Gastrocnemius medialis (tissue), 4 donors: ENCODE measurements at regions not wholly inside any gene's neighbourhood (a gene's known extent, or its start where the extent isn't known, plus 50 kb on each side); places are given as distances from the start of the nearest gene placed in this dataset.

Experiments
- POLR2A ChIP-seq, 2 donors: fragments of 450-650 bp; IDR thresholded peaks; one replicate each; pipeline ENCODE4 v1.6.1; 2017; ENCODE audit warnings: antibody characterized with exemption in 2 of 2, mild to moderate bottlenecking in 2 of 2, moderate library complexity in 2 of 2
- TF ChIP-seq, protein P1 (sequence below), 5 experiments: fragments of 450-650 bp in 3 of 5; fragments of 200-600 bp in 2 of 5; sonication (generic) in 2 of 5; IDR thresholded peaks in 4 of 5; conservative IDR thresholded peaks in 1 of 5; 1 replicate in 4 of 5; 2 replicates in 1 of 5; pipeline ENCODE4 v1.5.1; 2016 to 2019; ENCODE audit warnings: antibody characterized with exemption in 5 of 5, mild to moderate bottlenecking in 3 of 5, moderate library complexity in 3 of 5

DNA sequence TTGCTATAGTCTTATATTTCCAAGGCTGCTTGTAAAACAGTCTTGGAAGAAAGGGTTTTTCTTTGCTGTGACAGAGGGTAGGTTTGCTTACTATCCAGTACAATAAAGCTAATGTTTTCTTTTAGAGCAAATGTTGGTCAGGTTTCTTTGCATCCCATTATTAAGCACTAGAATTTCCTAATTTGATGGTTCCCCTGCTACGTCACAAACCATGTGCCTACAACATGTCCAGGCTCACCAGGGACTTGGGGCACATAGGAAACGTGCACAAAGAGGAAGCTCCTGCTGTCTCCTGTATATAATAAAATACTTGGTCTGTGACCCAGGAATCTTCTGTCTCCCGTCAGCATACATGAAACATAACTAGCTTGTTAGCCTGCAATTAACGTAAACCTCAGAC, 486.3 kb upstream of the LRFN5 start:
- TF ChIP-seq, protein P1, sequence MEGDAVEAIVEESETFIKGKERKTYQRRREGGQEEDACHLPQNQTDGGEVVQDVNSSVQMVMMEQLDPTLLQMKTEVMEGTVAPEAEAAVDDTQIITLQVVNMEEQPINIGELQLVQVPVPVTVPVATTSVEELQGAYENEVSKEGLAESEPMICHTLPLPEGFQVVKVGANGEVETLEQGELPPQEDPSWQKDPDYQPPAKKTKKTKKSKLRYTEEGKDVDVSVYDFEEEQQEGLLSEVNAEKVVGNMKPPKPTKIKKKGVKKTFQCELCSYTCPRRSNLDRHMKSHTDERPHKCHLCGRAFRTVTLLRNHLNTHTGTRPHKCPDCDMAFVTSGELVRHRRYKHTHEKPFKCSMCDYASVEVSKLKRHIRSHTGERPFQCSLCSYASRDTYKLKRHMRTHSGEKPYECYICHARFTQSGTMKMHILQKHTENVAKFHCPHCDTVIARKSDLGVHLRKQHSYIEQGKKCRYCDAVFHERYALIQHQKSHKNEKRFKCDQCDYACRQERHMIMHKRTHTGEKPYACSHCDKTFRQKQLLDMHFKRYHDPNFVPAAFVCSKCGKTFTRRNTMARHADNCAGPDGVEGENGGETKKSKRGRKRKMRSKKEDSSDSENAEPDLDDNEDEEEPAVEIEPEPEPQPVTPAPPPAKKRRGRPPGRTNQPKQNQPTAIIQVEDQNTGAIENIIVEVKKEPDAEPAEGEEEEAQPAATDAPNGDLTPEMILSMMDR (IDR thresholded peaks at IDR 0.05 in 4 of 5, conservative IDR thresholded peaks at IDR 0.05 in 1 of 5), result no peak
- TF ChIP-seq POLR2A (IDR thresholded peaks at IDR 0.05), result no peak
